ENCODE measurements at regions not wholly inside any gene's neighbourhood (a gene's known extent, or its start where the extent isn't known, plus 50 kb on each side); places are given as distances from the start of the nearest gene placed in this dataset.

DNA sequence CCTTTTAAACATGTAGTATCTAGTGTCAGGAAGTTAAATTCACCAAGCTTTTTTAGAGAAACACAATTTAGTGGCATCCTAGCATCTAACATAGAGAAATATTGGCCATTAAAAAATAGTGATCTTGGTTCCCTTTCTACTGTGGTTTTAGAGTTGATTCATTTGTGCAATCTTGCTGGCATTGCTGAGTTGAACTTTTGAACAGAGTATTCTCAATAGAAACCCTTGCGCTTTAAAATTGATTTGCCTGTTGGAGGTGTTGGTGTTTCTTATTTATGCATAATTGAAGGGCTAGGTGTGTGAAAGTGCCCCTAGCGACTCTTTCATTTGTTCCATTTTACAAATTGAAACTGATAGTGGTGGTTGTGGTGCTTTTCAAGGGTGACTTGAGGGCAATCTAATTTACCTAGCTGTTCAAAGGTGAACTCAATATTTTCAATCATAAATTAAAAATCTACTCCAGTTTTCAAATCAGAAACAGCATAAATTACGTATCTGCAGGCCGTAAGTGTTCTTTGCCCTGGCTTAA is 73.0 kb upstream of the MPDZ start:
- TF ChIP-seq, protein P1, sequence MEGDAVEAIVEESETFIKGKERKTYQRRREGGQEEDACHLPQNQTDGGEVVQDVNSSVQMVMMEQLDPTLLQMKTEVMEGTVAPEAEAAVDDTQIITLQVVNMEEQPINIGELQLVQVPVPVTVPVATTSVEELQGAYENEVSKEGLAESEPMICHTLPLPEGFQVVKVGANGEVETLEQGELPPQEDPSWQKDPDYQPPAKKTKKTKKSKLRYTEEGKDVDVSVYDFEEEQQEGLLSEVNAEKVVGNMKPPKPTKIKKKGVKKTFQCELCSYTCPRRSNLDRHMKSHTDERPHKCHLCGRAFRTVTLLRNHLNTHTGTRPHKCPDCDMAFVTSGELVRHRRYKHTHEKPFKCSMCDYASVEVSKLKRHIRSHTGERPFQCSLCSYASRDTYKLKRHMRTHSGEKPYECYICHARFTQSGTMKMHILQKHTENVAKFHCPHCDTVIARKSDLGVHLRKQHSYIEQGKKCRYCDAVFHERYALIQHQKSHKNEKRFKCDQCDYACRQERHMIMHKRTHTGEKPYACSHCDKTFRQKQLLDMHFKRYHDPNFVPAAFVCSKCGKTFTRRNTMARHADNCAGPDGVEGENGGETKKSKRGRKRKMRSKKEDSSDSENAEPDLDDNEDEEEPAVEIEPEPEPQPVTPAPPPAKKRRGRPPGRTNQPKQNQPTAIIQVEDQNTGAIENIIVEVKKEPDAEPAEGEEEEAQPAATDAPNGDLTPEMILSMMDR (IDR thresholded peaks at IDR 0.05) = no peak
- no peak for TF ChIP-seq POLR2A (IDR thresholded peaks at IDR 0.05)

Data from thyroid gland (tissue), 4 donors.